ENCODE measurements at regions not wholly inside any gene's neighbourhood (a gene's known extent, or its start where the extent isn't known, plus 50 kb on each side); places are given as distances from the start of the nearest gene placed in this dataset.
"Not testable (repeated sequence)": the region's sequence is repeated elsewhere in the genome, so short reads cannot be mapped to it uniquely, and the experiment has no call there.

DNA sequence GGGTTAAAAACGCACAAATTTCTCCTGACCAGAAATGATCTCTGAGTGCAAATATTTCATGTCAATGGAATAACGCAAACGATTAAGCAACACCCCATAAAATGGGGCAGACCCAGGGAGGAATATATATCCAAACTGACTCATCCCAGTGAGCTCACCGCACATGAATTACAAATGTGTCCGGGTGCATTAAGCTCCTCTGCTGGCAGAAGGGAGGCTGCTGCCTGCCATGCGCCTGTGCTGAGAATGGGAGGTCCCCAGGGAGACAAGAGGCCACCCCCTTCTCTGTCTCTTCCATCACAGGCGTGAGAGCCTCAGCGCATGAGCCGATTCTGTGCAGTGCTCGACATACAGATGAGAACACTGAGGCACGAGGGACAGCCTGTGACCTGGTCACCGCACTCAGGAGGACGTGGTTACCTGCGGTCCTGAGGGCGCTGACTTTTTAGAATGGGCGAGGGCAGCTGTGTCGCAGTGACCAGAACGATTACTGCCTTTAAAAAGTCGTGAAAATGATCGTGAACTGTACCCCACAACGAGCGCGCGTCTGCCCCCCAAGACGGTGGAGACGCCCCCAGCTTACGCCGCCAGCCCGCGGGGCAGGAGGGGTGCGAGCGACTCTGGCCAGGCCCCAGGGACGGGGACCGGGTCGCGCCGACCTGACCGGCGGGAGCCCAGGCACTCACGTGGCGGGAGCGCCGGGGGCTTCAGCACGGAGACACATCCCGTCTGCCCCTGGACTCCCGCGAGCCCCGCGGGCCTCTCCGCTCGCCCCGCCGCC lies 188.5 kb downstream of the ADRA2C start:
- H3K4me3 Mint-ChIP-seq, result peak overlapping the region; percentile 82

DNA sequence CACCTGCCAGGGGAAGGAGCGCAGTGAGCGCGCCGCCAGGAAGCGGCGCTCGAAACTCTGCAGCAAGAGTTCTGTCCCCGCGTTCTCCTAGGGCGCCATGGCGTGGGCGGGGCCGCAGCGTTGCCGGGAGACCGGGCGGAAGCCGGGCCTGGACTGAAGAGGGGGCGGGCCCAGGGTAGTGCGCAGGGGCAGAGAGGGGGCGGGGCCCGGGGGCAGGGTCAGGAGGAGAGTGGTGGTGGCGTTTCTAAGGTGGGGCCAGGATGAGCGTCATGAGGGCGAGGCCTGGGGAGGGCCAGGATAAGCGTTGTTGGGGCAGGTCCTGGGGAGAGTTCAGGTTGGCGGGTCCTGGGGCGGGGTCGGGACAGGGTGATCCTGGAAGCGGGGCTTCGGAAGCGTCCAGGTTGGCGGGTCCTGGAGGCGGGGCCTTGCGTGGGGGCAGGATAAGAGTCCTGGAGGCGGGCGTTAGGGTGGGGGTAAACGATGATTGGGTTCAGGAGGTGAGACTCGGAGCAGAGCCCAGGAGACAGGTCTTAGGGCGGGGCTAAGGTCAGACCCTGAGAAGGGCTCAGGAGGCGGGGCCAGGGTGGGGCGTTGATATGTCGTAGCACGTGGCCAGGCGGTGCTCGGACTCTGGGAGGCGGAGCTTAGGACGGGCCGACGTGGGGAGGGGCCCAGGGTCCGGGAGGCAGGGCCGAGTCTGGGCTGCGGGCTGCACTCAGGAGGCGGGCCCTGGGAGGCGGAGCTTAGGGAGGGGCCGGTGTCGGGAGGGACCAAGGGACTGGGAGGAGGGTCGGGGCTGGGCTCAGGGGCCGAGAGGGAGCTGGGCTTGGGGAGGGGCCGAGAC lies 189.4 kb downstream of the ADRA2C start:
- peaks cover 11% of the 10 kb centered on the region for H3K4me1 Mint-ChIP-seq
- H3K36me3 Mint-ChIP-seq, result peaks cover 11% of the 10 kb centered on the region
- peak; percentile 94 to 98 for DNase-seq (ENCODE audit: low spot score in 2 of 2)
- H3K27ac Mint-ChIP-seq, result peak overlapping the region; percentile 87
- peak; percentile 100 for ATAC-seq
- peak overlapping the region; percentile 82 for H3K4me3 Mint-ChIP-seq
- H3K9me3 Mint-ChIP-seq, result not testable (repeated sequence)

More for the DNA sequence above, 188.5 kb downstream of the ADRA2C start:
- Mint-ChIP-seq H3K36me3 (peaks cover 11% of the 10 kb centered on the region), H3K27ac (peak overlapping the region; percentile 87), H3K4me1 (peaks cover 11% of the 10 kb centered on the region)
- not testable (repeated sequence) for ATAC-seq, H3K9me3 Mint-ChIP-seq
- DNase-seq (ENCODE audit: low spot score in 2 of 2), result peak; percentile 26 to 74

DNA sequence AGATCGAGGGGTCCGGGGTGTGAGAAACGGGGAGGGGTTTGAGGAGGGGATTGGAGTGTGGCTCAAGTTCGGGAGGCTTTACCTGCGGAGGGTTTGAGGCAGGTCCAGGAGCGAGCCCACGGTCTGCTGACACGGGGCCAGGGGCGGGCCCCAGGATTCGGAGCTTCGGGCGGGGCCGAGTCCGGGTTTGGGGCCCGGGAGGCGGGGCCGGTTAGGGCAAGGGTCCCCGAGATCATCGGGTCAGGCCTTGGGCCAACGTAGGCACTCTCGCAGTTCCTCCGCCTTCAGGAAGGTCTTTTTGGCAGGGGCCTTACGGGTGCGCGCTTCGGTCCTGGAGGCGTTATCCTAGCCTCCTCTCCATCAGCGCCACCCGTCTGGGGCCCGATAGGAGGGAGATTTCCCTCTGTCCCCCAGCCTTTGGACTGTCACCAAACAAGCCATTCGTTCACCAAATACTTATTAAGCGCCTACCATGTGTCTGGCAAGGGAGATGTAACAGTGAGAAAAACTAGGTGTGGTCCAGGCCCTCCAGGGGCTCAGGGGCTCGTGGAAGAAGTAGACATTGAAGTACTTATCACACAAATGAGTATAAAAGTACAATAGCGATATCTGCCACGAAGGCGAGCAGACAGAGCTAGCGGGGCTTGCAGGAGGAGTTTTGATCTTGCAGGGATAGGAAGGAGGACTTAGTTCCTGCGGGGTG lies 190.1 kb downstream of the ADRA2C start:
- Mint-ChIP-seq H3K4me3 (peak overlapping the region; percentile 82), H3K4me1 (peaks cover 11% of the 10 kb centered on the region), H3K27ac (peak overlapping the region; percentile 87), H3K36me3 (peaks cover 11% of the 10 kb centered on the region)
- ATAC-seq; H3K9me3 Mint-ChIP-seq; DNase-seq (ENCODE audit: low spot score in 2 of 2): not testable (repeated sequence)

DNA sequence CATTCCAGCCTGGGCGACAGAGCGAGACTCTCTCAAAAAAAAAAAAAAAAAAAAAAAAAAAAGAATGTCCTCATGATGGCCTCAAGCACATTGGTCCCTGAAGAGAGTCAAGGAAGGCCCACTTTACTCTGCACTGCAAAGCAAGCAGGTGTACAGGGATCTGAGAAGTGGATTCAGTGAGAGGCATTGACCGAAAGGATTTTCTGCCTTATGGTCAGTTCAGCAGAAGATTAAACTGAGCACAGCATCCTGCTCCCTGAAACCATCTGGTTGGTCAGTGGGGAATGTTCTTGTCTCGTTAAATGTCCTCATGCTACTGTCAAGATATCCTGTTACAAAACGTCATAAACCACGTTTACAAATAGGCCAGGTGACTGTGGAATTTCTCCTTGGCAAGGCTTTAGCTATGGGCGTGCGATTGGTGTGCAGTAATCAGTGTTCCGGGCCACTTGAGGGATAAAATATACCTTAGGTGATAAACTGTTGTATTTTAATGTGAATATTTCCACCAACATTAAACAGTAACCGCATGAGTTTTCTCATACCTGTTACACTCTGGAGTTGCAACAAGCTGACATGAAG lies 195.0 kb downstream of the ADRA2C start:
- not testable (repeated sequence) for ATAC-seq; H3K27ac Mint-ChIP-seq; H3K4me1 Mint-ChIP-seq; H3K9me3 Mint-ChIP-seq; H3K36me3 Mint-ChIP-seq; DNase-seq (ENCODE audit: low spot score in 2 of 2); H3K4me3 Mint-ChIP-seq

DNA sequence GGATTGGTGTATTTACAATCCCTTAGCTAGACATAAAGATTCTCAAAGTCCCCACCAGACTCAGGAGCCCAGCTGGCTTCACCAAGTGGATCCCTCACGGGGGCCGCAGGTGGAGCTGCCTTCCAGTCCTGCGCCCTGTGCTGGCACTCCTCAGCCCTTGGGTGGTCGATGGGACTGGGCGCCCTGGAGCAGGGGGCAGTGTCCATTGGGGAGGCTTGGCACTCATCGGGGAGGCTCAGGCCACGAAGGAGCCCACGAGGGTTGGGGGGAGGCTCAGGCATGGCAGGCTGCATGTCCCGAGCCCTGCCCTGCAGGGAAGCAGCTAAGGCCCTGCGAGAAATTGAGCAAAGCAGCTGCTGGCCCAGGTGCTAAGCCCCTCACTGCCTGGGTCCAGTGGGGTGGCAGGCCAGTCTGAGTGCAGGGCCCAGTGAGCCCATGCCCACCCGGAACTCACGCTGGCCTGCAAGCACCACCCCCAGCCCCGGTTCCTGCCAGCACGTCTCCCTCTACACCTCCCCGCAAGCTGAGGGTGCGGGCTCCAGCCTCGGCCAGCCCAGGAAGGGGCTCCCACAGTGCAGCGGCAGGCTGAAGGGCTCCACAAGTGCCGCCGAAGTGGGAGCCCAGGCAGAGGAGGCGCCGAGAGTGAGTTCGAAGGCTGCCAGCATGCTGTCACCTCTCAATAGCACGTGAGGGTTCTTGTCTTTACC lies 198.5 kb downstream of the ADRA2C start:
- not testable (repeated sequence) for H3K9me3 Mint-ChIP-seq; ATAC-seq; H3K4me1 Mint-ChIP-seq; H3K4me3 Mint-ChIP-seq; DNase-seq (ENCODE audit: low spot score in 2 of 2); H3K36me3 Mint-ChIP-seq; H3K27ac Mint-ChIP-seq

DNA sequence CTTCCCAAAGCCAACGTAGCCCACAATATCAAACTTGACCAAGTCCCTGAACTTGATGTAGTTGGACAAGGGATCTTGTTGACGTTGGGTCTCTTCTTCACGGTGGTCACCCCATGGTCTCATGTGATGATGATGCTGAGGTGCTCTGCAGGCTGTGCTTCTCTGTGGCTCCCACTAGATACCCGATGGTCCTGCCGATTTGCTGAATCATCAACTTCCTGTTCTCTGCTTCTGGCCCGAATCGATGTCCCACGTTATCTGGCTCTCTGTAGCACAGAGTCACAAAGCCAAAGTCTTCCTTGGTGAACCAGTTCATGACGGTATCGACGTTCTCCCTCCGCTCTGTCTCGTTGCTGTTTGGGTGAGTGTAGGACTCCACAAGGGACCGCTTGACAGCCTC lies 201.0 kb downstream of the ADRA2C start:
- DNase-seq (ENCODE audit: low spot score in 2 of 2); H3K9me3 Mint-ChIP-seq; H3K4me1 Mint-ChIP-seq; H3K36me3 Mint-ChIP-seq; ATAC-seq; H3K4me3 Mint-ChIP-seq; H3K27ac Mint-ChIP-seq: not testable (repeated sequence)

DNA sequence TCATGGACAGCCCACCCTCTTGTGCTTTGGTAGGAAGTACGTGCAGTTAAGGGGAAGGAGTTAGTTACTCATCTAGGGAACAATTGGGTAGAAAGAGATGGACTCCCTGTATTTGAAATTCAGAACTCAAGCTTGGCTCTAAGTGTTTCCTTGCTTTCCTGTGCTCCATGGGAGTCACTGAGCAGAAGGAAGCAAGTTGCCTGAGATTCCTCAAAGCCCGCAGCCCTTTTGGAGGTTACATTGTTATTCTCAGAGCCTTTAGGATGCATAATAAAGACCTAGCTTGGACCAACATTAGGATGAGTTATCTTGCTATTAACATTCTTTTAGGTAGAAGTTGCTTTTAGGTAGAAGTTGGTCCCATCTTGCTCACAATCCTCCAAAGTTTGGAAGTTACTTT lies 206.4 kb downstream of the ADRA2C start:
- H3K27ac Mint-ChIP-seq; DNase-seq (ENCODE audit: low spot score in 2 of 2); H3K9me3 Mint-ChIP-seq; H3K4me3 Mint-ChIP-seq; H3K36me3 Mint-ChIP-seq; H3K4me1 Mint-ChIP-seq; ATAC-seq: not testable (repeated sequence)

DNA sequence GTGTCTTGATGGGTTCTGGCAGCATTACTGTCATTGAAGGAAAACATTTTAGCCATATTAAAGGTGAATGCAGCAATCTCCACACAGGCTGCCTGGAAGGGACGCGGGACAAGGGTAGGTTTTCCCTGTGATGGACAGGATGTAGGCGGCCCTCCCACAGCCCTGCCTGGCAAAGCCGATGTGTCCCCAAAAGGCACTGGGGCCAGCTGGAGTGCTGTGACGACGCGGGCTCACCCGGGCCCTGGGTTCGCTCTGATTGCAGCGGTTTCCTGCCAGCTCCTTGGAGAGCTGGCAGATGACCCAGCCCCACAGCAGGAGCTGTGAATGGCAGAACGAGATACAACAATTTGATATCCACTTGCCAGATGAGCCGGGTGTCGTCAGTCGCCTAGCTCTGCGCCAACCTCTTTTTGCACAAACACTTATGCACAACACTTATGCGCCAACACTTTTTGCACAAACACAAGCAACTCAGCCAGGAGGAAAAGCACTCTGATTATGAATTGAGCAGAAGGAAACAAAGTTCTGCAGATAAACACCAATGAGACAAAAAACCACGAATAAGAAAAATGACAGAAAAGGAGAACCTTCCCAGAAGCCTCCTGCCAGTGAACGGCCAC lies 207.5 kb downstream of the ADRA2C start:
- H3K9me3 Mint-ChIP-seq; H3K27ac Mint-ChIP-seq; DNase-seq (ENCODE audit: low spot score in 2 of 2); H3K4me1 Mint-ChIP-seq; H3K4me3 Mint-ChIP-seq; ATAC-seq; H3K36me3 Mint-ChIP-seq: not testable (repeated sequence)

DNA sequence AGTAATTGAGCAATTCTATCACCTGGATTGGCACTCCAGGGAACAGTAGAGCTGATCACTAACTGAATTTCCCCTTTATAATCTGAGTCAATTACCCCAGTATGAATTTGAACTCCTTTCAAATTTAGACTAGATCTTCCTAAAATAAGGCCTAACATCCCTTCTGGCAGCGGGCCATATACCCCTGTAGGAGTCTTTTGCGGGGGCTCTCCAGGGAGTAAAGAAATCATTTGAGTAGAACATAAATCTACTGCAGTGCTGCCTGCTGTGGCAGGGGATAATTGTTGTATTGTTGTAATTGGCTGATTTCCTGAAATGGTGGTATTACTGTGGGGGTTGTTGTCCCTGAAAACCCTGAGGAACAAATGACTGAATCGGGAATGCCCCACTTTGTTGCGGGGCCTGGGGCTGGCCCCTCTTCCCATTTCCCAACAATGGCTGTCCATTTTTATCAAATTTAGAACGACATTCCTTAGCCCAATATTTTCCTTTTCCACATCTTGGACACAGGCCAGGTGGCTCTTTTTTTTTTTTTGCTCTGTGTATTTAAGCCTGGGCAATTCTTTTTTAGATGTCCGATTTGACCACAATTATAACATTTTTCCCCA lies 217.4 kb downstream of the ADRA2C start:
- H3K36me3 Mint-ChIP-seq; H3K9me3 Mint-ChIP-seq; ATAC-seq; H3K27ac Mint-ChIP-seq; H3K4me3 Mint-ChIP-seq; DNase-seq (ENCODE audit: low spot score in 2 of 2): not testable (repeated sequence)
- H3K4me1 Mint-ChIP-seq, result peaks cover 13% of the 10 kb centered on the region

DNA sequence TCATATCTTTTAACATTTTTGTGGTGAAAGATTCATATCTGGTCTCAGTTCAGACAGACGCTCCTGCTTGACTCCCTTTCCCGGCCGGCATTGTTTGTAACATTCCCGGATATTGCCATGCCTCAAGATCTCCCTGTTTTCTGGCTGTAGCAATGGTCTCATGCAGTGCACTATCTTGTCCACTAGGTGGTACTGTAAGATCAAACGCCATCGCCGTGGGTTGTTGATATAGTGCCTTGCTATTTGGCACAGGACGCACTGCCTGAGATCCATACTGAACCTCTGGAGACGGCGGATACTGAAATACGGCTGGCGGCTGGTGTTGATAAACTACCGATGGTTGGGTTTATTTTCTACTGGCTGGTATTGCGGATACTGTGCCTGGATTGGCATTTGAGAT lies 218.6 kb downstream of the ADRA2C start:
- H3K36me3 Mint-ChIP-seq; DNase-seq (ENCODE audit: low spot score in 2 of 2); ATAC-seq; H3K4me3 Mint-ChIP-seq; H3K9me3 Mint-ChIP-seq; H3K27ac Mint-ChIP-seq: not testable (repeated sequence)
- peaks cover 13% of the 10 kb centered on the region for H3K4me1 Mint-ChIP-seq

DNA sequence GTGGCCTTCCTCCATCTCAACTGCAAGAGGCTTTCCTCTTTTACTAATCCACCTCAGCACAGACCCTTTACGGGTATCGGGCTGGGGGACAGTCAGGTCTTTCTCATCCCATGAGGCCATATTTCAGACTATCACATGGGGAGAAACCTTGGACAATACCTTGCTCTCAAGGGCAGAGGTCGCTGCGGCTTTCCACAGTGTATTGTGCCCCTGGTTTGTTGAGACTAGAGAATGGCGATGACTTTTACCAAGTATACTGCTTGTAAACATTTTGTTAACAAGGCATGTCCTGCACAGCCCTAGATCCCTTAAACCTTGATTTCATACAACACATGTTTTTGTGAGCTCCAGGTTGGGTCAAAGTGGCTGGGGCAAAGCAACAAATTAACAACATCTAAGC lies 220.2 kb downstream of the ADRA2C start:
- ATAC-seq; H3K27ac Mint-ChIP-seq; DNase-seq (ENCODE audit: low spot score in 2 of 2); H3K4me3 Mint-ChIP-seq; H3K36me3 Mint-ChIP-seq; H3K9me3 Mint-ChIP-seq: not testable (repeated sequence)
- peaks cover 13% of the 10 kb centered on the region for H3K4me1 Mint-ChIP-seq

DNA sequence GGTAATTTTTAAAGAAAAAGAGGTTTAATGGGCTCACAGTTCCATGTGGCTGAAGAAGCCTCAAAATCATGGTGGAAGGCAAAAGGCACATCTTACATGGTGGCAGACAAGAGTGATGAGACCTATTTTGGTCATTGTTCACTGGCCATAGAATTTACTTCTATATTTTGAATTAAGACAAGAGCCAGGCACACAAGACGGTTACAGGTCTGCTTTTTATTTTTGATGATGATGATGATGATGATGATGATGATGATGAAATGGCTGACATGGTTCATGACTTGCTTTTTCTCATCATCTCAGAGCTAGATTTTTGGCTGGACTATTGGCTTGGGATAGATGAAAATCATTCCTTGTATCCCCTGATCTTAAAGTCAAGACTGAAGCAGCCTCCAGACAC lies 229.3 kb downstream of the OTOP1 start:
- not testable (repeated sequence) for H3K4me3 Mint-ChIP-seq, ATAC-seq, H3K9me3 Mint-ChIP-seq

DNA sequence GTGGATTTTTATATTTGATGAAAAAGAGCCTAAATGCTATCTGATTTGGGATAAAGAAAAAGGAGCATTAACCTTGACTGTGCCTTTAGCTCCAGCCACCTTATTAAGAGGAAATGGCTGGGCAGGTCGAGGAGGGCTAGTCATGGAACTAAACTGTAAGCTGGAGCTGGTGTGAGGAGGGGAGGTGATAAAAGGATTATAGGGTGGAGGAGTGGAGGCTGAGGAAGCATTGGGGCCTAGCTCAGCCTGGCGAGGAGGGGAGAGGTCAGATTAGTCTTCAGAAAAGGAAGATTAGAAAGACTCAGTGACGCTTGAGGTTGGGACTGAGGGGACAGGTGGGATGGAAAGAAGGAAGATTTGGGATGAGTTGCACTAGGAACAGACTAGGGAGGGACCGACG lies 222.7 kb downstream of the OTOP1 start:
- not testable (repeated sequence) for H3K4me1 Mint-ChIP-seq; H3K9me3 Mint-ChIP-seq; H3K27ac Mint-ChIP-seq; DNase-seq (ENCODE audit: low spot score in 2 of 2); H3K4me3 Mint-ChIP-seq; ATAC-seq; H3K36me3 Mint-ChIP-seq

More for the DNA sequence above, 229.3 kb downstream of the OTOP1 start:
- not testable (repeated sequence) for H3K27ac Mint-ChIP-seq; H3K4me1 Mint-ChIP-seq; DNase-seq (ENCODE audit: low spot score in 2 of 2); H3K36me3 Mint-ChIP-seq

DNA sequence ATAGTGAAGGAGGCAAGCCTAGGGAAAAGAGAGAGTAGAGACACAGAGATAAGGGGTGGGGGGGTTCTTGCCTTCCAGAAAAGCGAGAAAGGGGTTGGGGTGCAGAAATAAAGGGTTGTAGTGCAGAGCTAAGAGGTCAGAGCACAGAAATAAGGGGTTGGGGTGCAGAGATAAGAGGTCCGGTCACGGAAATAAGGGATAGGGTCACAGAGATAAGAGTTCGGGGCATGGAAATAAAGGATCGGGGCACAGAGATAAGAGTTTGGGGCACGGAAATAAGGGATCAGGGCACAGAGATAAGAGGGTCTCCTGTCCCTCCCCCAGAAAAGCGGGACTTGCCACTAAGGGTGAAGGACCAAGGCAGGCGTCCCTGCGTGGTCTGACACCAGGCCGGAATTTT lies 222.0 kb downstream of the OTOP1 start:
- not testable (repeated sequence) for ATAC-seq

More for the DNA sequence above, 222.0 kb downstream of the OTOP1 start:
- DNase-seq (ENCODE audit: low spot score in 2 of 2); H3K4me1 Mint-ChIP-seq; H3K36me3 Mint-ChIP-seq; H3K27ac Mint-ChIP-seq; H3K4me3 Mint-ChIP-seq; H3K9me3 Mint-ChIP-seq: not testable (repeated sequence)
